Small intestine (tissue), 7 donors: ENCODE measurements at regions not wholly inside any gene's neighbourhood (a gene's known extent, or its start where the extent isn't known, plus 50 kb on each side); places are given as distances from the start of the nearest gene placed in this dataset.

Experiments
- DNase-seq, 2 donors: peaks; one replicate each; pipeline versions ENCODE4 v3.0.0 to v3.0.0-alpha.2; 2013
- FAIRE-seq: peaks from 2 replicates; lab custom pipeline; 2012; peaks lifted over from hg19 to GRCh38; lab: Jason Lieb, UNC
- H3K27ac ChIP-seq, 3 donors: one replicate each; pipeline ENCODE4 v1.5.1; 2013; ENCODE audit warnings: low read length in 2 of 3, mild to moderate bottlenecking in 2 of 3, control low read depth in 1 of 3, inconsistent platforms in 1 of 3, low read depth in 1 of 3, moderate library complexity in 1 of 3
- H3K27me3 ChIP-seq, 3 donors: one replicate each; pipeline ENCODE4 v1.6.1; 2013; ENCODE audit warnings: low read length in 3 of 3, inconsistent platforms in 1 of 3; ENCODE audit not compliant: control insufficient read depth in 3 of 3, insufficient read depth in 3 of 3
- H3K36me3 ChIP-seq, 3 donors: one replicate each; pipeline ENCODE4 v1.6.1; 2013; ENCODE audit warnings: low read length in 3 of 3, inconsistent platforms in 1 of 3, low read depth in 1 of 3, mild to moderate bottlenecking in 1 of 3, moderate library complexity in 1 of 3; ENCODE audit not compliant: control insufficient read depth in 3 of 3, insufficient read depth in 2 of 3
- H3K4me1 ChIP-seq, 3 donors: one replicate each; pipeline ENCODE4 v1.6.1; 2013; ENCODE audit warnings: low read length in 2 of 3, inconsistent platforms in 1 of 3, low read depth in 1 of 3, mild to moderate bottlenecking in 1 of 3, moderate library complexity in 1 of 3; ENCODE audit not compliant: control insufficient read depth in 3 of 3, insufficient read depth in 2 of 3
- H3K4me3 ChIP-seq, 3 donors: one replicate each; pipeline ENCODE4 v1.5.1; 2013; ENCODE audit warnings: low read length in 3 of 3, control low read depth in 1 of 3, inconsistent platforms in 1 of 3, low read depth in 1 of 3, mild to moderate bottlenecking in 1 of 3, moderate library complexity in 1 of 3
- H3K9me3 ChIP-seq, 2 donors: one replicate each; pipeline ENCODE4 v1.6.1; 2013; ENCODE audit warnings: low read depth in 1 of 2, low read length in 1 of 2; ENCODE audit not compliant: control insufficient read depth in 2 of 2, insufficient read depth in 1 of 2
- WGBS, 3 donors: extraction: QIAGEN DNeasy Blood & Tissue Kit; methylation state at CpG; one replicate each; pipeline ENCODE4 v1.1.7; 2013; 5-methylcytosine and 5-hydroxymethylcytosine counted together
- donor health status: healthy with polysubstance abuse.
- donor health status: control.
- donor health status: control.
- donor health status: Bipolar disorder and iron deficiency.
- donor health status: healthy.

GRCh38 chr10:14382022-14382421 lies 51.3 kb upstream of the FRMD4A start:
- no peaks in the 10 kb centered on the region for H3K36me3 ChIP-seq
- peaks cover 0 to 3% (median 0%) of the 10 kb centered on the region in 3 donors for H3K27me3 ChIP-seq
- no peaks in the 10 kb centered on the region for H3K4me1 ChIP-seq
- FAIRE-seq (no peak), DNase-seq (no peak)
- WGBS, 3 donors = 60 to 71% (median 65%) methylated on average over 5 of the region's 5 CpGs
- no peak overlapping the region for H3K27ac ChIP-seq
- no peaks in the 10 kb centered on the region for H3K9me3 ChIP-seq
- H3K4me3 ChIP-seq = no peak overlapping the region

- WGBS, 3 donors = 77 to 87% (median 78%) methylated on average over 2 of the region's 2 CpGs
- Histone ChIP-seq H3K27me3 (peaks cover 0 to 3% (median 0%) of the 10 kb centered on the region in 3 donors), H3K4me3 (no peak overlapping the region), H3K4me1 (no peaks in the 10 kb centered on the region), H3K27ac (no peak overlapping the region), H3K36me3 (no peaks in the 10 kb centered on the region), H3K9me3 (no peaks in the 10 kb centered on the region)
- FAIRE-seq (no peak), DNase-seq (no peak)
Measured at GRCh38 chr10:14381475-14381874, 50.8 kb upstream of the FRMD4A start.

- Histone ChIP-seq H3K9me3 (no peaks in the 10 kb centered on the region), H3K27ac (no peak overlapping the region), H3K4me3 (no peak overlapping the region), H3K4me1 (no peaks in the 10 kb centered on the region), H3K27me3 (peaks cover 0 to 3% (median 0%) of the 10 kb centered on the region in 3 donors), H3K36me3 (no peaks in the 10 kb centered on the region)
- FAIRE-seq (no peak), DNase-seq (peak in 1 of 2 donors; percentile 5)
- 13 to 52% (median 28%) methylated on average over 1 of the region's 1 CpG for WGBS, 3 donors
Measured at GRCh38 chr10:14380746-14381145, 50.0 kb upstream of the FRMD4A start.
